ENCODE measurements at regions not wholly inside any gene's neighbourhood (a gene's known extent, or its start where the extent isn't known, plus 50 kb on each side); places are given as distances from the start of the nearest gene placed in this dataset.

DNA sequence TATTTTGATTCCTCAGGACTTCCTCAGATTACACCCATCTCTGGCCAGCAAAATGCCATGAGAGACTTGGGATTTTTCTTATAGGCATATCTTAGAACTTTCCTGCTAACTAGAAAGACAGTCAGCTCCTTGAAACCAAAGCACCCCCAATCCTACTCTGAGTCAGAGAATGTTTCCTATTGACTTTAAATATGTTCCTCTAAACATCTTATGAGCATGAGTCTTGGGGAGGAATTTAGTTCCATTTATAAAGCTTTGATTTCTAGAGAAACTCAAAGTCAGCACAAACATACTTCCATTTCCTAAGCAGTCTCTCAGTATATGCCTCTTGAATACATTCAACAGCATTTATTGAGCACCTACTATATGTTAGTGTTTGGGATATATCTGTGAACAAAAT, 128.5 kb downstream of the INHBA start:
- no peak overlapping the region for H3K4me3 ChIP-seq
- H3K27me3 ChIP-seq (replicated peaks in 1 of 7): no peaks in the 10 kb centered on the region
- no peak for DNase-seq
- no peaks in the 10 kb centered on the region for H3K9me3 ChIP-seq
- no peaks in the 10 kb centered on the region for H3K36me3 ChIP-seq
- intact Hi-C loops (cut with DNase I; ENCODE audit: low total_unique reads): no loop called here
- H3K27ac ChIP-seq: no peak overlapping the region
- H3K4me1 ChIP-seq: no peaks in the 10 kb centered on the region
- TF ChIP-seq POLR2A (IDR thresholded peaks at IDR 0.05) (no peak), POLR2AphosphoS5 (IDR thresholded peaks at IDR 0.05) (no peak)
- TF ChIP-seq, protein P1, sequence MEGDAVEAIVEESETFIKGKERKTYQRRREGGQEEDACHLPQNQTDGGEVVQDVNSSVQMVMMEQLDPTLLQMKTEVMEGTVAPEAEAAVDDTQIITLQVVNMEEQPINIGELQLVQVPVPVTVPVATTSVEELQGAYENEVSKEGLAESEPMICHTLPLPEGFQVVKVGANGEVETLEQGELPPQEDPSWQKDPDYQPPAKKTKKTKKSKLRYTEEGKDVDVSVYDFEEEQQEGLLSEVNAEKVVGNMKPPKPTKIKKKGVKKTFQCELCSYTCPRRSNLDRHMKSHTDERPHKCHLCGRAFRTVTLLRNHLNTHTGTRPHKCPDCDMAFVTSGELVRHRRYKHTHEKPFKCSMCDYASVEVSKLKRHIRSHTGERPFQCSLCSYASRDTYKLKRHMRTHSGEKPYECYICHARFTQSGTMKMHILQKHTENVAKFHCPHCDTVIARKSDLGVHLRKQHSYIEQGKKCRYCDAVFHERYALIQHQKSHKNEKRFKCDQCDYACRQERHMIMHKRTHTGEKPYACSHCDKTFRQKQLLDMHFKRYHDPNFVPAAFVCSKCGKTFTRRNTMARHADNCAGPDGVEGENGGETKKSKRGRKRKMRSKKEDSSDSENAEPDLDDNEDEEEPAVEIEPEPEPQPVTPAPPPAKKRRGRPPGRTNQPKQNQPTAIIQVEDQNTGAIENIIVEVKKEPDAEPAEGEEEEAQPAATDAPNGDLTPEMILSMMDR (IDR thresholded peaks at IDR 0.05 in 8 of 11, conservative IDR thresholded peaks at IDR 0.05 in 3 of 11): no peak

DNA sequence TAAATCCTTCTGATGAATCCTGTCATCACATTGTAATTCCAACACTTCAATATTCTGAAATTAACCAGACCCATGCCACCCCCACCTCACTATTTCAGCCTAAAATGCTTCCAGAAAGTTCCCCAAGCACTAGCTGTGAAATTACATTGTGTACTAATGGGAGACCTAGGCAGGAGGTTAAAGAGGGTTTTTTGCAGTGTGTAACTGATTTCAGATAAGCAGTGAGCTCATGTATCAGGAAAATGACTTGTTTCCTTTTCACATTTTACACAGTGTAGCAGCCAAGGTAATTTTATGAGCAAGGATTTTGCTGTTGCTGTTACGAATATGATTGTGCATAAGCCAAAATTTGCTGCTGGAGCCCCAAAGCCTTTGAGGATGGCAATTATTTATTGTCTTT, 129.0 kb downstream of the INHBA start:
- Histone ChIP-seq H3K36me3 (no peaks in the 10 kb centered on the region), H3K27ac (no peak overlapping the region), H3K9me3 (no peaks in the 10 kb centered on the region), H3K4me1 (no peaks in the 10 kb centered on the region), H3K27me3 (replicated peaks in 1 of 7) (no peaks in the 10 kb centered on the region), H3K4me3 (no peak overlapping the region)
- WGBS, 5 donors: 64 to 71% (median 68%) methylated on average over 1 of the region's 1 CpG
- intact Hi-C loops (cut with DNase I; ENCODE audit: low total_unique reads): no loop called here
- TF ChIP-seq POLR2AphosphoS5 (IDR thresholded peaks at IDR 0.05): no peak
- no peak for DNase-seq

DNA sequence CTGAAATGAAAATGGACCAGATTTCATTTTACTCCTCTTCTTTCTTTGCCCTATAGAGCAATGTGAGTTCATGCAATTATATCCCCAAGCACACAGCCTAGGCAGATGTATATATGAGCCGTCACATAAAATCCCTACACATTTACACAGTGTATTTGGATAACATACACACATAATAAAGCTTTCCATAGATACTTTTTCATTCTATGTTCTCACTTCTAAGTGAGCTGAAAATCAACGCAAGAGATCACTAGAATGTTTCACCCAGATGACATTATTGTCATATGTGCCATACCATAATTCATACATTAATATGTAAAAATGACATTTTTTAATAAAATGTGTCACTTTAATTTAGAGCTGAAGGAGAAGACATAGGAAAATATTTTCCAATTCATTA, 129.4 kb downstream of the INHBA start:
- no peak overlapping the region for H3K4me3 ChIP-seq
- H3K9me3 ChIP-seq: no peaks in the 10 kb centered on the region
- 87 to 95% (median 91%) methylated on average over 2 of the region's 2 CpGs for WGBS, 5 donors
- H3K4me1 ChIP-seq: no peaks in the 10 kb centered on the region
- TF ChIP-seq POLR2A (IDR thresholded peaks at IDR 0.05): no peak
- TF ChIP-seq, protein P1 (IDR thresholded peaks at IDR 0.05 in 8 of 11, conservative IDR thresholded peaks at IDR 0.05 in 3 of 11): no peak
- TF ChIP-seq POLR2AphosphoS5 (IDR thresholded peaks at IDR 0.05): no peak
- intact Hi-C loops (cut with DNase I; ENCODE audit: low total_unique reads): no loop called here
- no peaks in the 10 kb centered on the region for H3K27me3 ChIP-seq (replicated peaks in 1 of 7)
- no peak for DNase-seq
- H3K27ac ChIP-seq: no peak overlapping the region
- no peaks in the 10 kb centered on the region for H3K36me3 ChIP-seq

DNA sequence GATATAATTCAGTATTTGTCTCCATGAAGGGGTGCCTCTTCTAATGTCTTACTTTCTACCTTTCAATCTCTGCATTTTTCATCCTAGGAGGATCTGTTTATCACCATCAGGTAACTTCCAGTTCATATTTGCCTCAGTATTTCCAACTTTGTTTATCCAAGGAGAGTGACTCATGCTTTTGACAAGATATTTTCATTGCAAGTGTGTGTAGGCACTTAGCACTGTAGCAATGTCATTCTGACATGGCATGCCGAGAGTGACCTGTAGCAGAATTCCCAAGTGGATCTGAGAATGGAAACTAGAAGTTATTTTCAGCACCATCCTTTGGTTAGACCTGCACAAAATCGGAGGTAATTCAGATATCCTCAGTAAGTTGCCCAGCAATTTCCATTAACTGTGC, 129.9 kb downstream of the INHBA start:
- no peak for DNase-seq
- intact Hi-C loops (cut with DNase I; ENCODE audit: low total_unique reads): no loop called here
- Histone ChIP-seq H3K27me3 (replicated peaks in 1 of 7) (no peaks in the 10 kb centered on the region), H3K9me3 (no peaks in the 10 kb centered on the region), H3K36me3 (no peaks in the 10 kb centered on the region), H3K4me3 (no peak overlapping the region), H3K4me1 (no peaks in the 10 kb centered on the region), H3K27ac (no peak overlapping the region)
- 77 to 89% (median 85%) methylated on average over 2 of the region's 2 CpGs for WGBS, 5 donors
- TF ChIP-seq, protein P1 (IDR thresholded peaks at IDR 0.05 in 8 of 11, conservative IDR thresholded peaks at IDR 0.05 in 3 of 11): no peak

DNA sequence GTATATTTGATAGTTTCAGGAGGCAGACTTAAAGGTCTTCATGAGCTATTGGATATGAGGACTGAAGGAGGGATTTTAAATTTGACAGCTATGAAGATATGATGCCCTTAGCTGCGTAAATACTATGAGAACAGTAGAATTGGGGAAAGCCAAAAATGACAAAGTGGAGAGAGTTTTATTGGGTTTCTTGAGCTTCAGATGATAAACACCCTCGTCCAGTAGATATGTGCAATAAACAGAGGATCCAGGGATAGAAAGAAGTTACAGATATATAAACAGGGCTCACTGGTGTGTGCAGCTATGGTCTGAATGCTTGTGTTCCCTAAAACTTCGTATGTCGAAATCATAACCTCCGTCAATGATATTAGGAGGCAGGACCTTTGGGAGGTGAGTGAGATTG, 131.3 kb downstream of the INHBA start:
- no peak for DNase-seq
- WGBS, 5 donors: 68 to 90% (median 78%) methylated on average over 5 of the region's 5 CpGs
- intact Hi-C loops (cut with DNase I; ENCODE audit: low total_unique reads): no loop called here
- TF ChIP-seq POLR2A (IDR thresholded peaks at IDR 0.05): no peak
- H3K27ac ChIP-seq: no peak overlapping the region
- H3K27me3 ChIP-seq (replicated peaks in 1 of 7): no peaks in the 10 kb centered on the region
- no peaks in the 10 kb centered on the region for H3K9me3 ChIP-seq
- H3K4me1 ChIP-seq: no peaks in the 10 kb centered on the region
- no peak overlapping the region for H3K4me3 ChIP-seq
- no peaks in the 10 kb centered on the region for H3K36me3 ChIP-seq
